Keratinocyte (primary cell): ENCODE measurements at regions not wholly inside any gene's neighbourhood (a gene's known extent, or its start where the extent isn't known, plus 50 kb on each side); places are given as distances from the start of the nearest gene placed in this dataset.

Source experiments
- DNase-seq: peaks from one replicate; pipeline ENCODE4 v3.0.0-alpha.2; 2011; ENCODE audit warnings: low read depth, missing footprints, low spot score
- FAIRE-seq: peaks from 2 replicates; lab custom pipeline; 2011; peaks lifted over from hg19 to GRCh38; lab: Jason Lieb, UNC
- H2AFZ ChIP-seq: 2 replicates; pipeline ENCODE4 v1.6.0; 2012; ENCODE audit warnings: low read length, control low read depth, inconsistent platforms; ENCODE audit not compliant: control insufficient read depth
- H3K27ac ChIP-seq: 2 replicates; pipeline ENCODE4 v1.5.1; 2011; ENCODE audit warnings: low read length; ENCODE audit not compliant: control insufficient read depth, insufficient read depth
- H3K27me3 ChIP-seq: 3 replicates; pipeline ENCODE4 v1.6.0; 2011; ENCODE audit warnings: low read length; ENCODE audit not compliant: control insufficient read depth, insufficient read depth; ENCODE audit errors: extremely low read depth
- H3K36me3 ChIP-seq, 2 experiments: 2 replicates in 1 of 2; 3 replicates in 1 of 2; pipeline ENCODE4 v1.5.1; 2011; ENCODE audit warnings: low read length in 2 of 2, mild to moderate bottlenecking in 1 of 2; ENCODE audit not compliant: control insufficient read depth in 2 of 2, insufficient read depth in 2 of 2; ENCODE audit errors: extremely low read depth in 1 of 2
- H3K4me1 ChIP-seq: 3 replicates; pipeline ENCODE4 v1.5.1; 2011; ENCODE audit warnings: low read length; ENCODE audit not compliant: control insufficient read depth, insufficient read depth; ENCODE audit errors: extremely low read depth
- H3K4me2 ChIP-seq: 3 replicates; pipeline ENCODE4 v1.6.0; 2011; ENCODE audit warnings: low read depth, low read length; ENCODE audit not compliant: control insufficient read depth, insufficient read depth; ENCODE audit errors: extremely low read depth
- H3K4me3 ChIP-seq, 3 experiments: fragments of 200-600 bp in 1 of 3; sonication (generic) in 1 of 3; 2 replicates in 2 of 3; 3 replicates in 1 of 3; pipeline ENCODE4 v1.5.1; 2011 to 2016; ENCODE audit warnings: low read length in 3 of 3, mild to moderate bottlenecking in 3 of 3, control low read depth in 2 of 3, inconsistent platforms in 1 of 3, low read depth in 1 of 3, mixed read lengths in 1 of 3, mixed run types in 1 of 3, moderate library complexity in 1 of 3; ENCODE audit not compliant: control insufficient read depth in 2 of 3, insufficient read depth in 2 of 3; ENCODE audit errors: extremely low read depth in 1 of 3
- H3K79me2 ChIP-seq: 2 replicates; pipeline ENCODE4 v1.6.0; 2012; ENCODE audit warnings: low read length; ENCODE audit not compliant: control insufficient read depth, insufficient read depth
- H3K9ac ChIP-seq: 3 replicates; pipeline ENCODE4 v1.6.0; 2011; ENCODE audit warnings: low read length; ENCODE audit not compliant: control insufficient read depth, insufficient read depth; ENCODE audit errors: extremely low read depth
- H3K9me1 ChIP-seq: 3 replicates; pipeline ENCODE4 v1.6.0; 2011; ENCODE audit warnings: low read length; ENCODE audit not compliant: control insufficient read depth, insufficient read depth; ENCODE audit errors: extremely low read depth
- H3K9me3 ChIP-seq: 2 replicates; pipeline ENCODE4 v1.5.1; 2012; ENCODE audit warnings: low read depth, low read length; ENCODE audit not compliant: control insufficient read depth
- H4K20me1 ChIP-seq: 3 replicates; pipeline ENCODE4 v1.6.0; 2011; ENCODE audit warnings: low read length; ENCODE audit not compliant: control insufficient read depth, insufficient read depth; ENCODE audit errors: extremely low read depth
- EZH2 ChIP-seq: IDR thresholded peaks from one replicate; pipeline ENCODE4 v1.6.1; 2012; ENCODE audit warnings: inconsistent platforms, mild to moderate bottlenecking, low read length, moderate library complexity
- dilution Hi-C: fragments of 300-500 bp; cut with MboI; formaldehyde crosslinking; loops from one replicate; pipeline ENCODE4 v1.7.0; 2020; ENCODE audit warnings: low sequenced_read_pairs; ENCODE audit not compliant: extremely low pct_ligation_motif_present
- TF ChIP-seq, protein P1 (sequence below), 3 experiments: IDR thresholded peaks in 1 of 3; conservative IDR thresholded peaks in 1 of 3; optimal IDR thresholded peaks in 1 of 3; 2 replicates in 2 of 3; 3 replicates in 1 of 3; pipeline versions ENCODE3 to v1.5.1; 2011; ENCODE audit warnings: low read length in 3 of 3, mild to moderate bottlenecking in 3 of 3, moderate library complexity in 2 of 3, control low read depth in 1 of 3, inconsistent platforms in 1 of 3; ENCODE audit not compliant: insufficient read depth in 2 of 3; ENCODE audit errors: extremely low read depth in 1 of 3

DNA sequence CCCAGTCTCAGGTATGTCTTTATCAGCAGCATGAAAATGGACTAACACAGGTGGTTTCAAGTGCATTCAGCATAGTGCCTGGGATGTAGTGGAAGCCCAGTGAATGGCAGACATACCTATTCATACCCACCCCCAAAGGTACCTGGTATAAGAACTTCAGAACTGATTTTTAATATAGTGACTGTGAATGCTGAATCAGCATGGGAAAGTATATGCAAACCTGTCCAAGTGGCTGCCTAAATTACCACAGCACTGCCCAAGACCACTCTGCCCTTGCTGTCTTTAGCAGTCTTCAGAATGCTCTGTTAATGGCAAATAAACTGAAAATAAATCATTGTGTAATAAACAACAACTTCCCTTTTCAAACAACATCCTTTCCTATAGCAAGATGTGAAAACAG, 312.1 kb downstream of the GPAM start:
- Histone ChIP-seq H2AFZ (no peak overlapping the region), H3K4me1 (peaks cover 3% of the 10 kb centered on the region), H3K4me2 (no peak overlapping the region), H3K27ac (no peak overlapping the region), H3K27me3 (no peaks in the 10 kb centered on the region), H3K9me1 (no peaks in the 10 kb centered on the region), H3K4me3 (no peak overlapping the region), H3K9ac (no peak overlapping the region), H4K20me1 (no peaks in the 10 kb centered on the region), H3K9me3 (no peaks in the 10 kb centered on the region), H3K36me3 (no peaks in the 10 kb centered on the region), H3K79me2 (no peaks in the 10 kb centered on the region)
- dilution Hi-C loops = no loop called here
- no peak for FAIRE-seq
- DNase-seq = no peak
- TF ChIP-seq, protein P1, sequence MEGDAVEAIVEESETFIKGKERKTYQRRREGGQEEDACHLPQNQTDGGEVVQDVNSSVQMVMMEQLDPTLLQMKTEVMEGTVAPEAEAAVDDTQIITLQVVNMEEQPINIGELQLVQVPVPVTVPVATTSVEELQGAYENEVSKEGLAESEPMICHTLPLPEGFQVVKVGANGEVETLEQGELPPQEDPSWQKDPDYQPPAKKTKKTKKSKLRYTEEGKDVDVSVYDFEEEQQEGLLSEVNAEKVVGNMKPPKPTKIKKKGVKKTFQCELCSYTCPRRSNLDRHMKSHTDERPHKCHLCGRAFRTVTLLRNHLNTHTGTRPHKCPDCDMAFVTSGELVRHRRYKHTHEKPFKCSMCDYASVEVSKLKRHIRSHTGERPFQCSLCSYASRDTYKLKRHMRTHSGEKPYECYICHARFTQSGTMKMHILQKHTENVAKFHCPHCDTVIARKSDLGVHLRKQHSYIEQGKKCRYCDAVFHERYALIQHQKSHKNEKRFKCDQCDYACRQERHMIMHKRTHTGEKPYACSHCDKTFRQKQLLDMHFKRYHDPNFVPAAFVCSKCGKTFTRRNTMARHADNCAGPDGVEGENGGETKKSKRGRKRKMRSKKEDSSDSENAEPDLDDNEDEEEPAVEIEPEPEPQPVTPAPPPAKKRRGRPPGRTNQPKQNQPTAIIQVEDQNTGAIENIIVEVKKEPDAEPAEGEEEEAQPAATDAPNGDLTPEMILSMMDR (optimal IDR thresholded peaks at IDR 0.05 in 1 of 3, IDR thresholded peaks at IDR 0.05 in 1 of 3, conservative IDR thresholded peaks at IDR 0.05 in 1 of 3; ENCODE audit: extremely low read depth in 1 of 3, insufficient read depth in 2 of 3, low read length in 3 of 3) = no peak
- TF ChIP-seq EZH2 = no peak

DNA sequence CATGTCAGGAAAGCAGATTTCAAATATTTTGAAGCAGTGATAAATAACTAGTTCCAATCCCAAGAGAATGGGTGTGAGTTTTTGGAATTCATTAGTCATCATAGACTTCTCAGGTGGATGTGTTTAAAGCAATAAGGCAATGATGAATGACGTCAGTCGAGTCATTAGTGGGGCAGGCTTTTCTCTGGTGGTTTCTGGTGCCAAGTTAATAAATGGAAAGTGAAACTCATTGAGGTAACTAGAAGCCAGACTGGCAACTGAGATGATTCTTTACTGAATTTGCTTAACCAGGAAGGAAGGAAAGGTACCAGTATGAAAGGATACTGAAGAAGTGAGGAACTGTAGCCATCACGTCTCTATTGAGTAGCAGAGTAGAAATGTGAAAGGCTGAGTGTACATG, 311.0 kb downstream of the GPAM start:
- no peaks in the 10 kb centered on the region for H3K9me3 ChIP-seq
- H3K27ac ChIP-seq = no peak overlapping the region
- H3K79me2 ChIP-seq = no peaks in the 10 kb centered on the region
- no peak overlapping the region for H3K4me3 ChIP-seq
- H2AFZ ChIP-seq = no peak overlapping the region
- no peak overlapping the region for H3K4me2 ChIP-seq
- dilution Hi-C loops = no loop called here
- no peak for FAIRE-seq
- DNase-seq = peak; percentile 2
- no peaks in the 10 kb centered on the region for H3K27me3 ChIP-seq
- H3K4me1 ChIP-seq = peaks cover 3% of the 10 kb centered on the region
- H4K20me1 ChIP-seq = no peaks in the 10 kb centered on the region
- TF ChIP-seq EZH2 = no peak
- TF ChIP-seq, protein P1 (optimal IDR thresholded peaks at IDR 0.05 in 1 of 3, IDR thresholded peaks at IDR 0.05 in 1 of 3, conservative IDR thresholded peaks at IDR 0.05 in 1 of 3; ENCODE audit: extremely low read depth in 1 of 3, insufficient read depth in 2 of 3, low read length in 3 of 3) = no peak
- H3K9ac ChIP-seq = no peak overlapping the region
- H3K36me3 ChIP-seq = no peaks in the 10 kb centered on the region
- H3K9me1 ChIP-seq = no peaks in the 10 kb centered on the region
